ENCODE measurements at regions not wholly inside any gene's neighbourhood (a gene's known extent, or its start where the extent isn't known, plus 50 kb on each side); places are given as distances from the start of the nearest gene placed in this dataset.
A peak's percentile ranks its signal among the peaks of the same experiment; 100 is the strongest.

DNA sequence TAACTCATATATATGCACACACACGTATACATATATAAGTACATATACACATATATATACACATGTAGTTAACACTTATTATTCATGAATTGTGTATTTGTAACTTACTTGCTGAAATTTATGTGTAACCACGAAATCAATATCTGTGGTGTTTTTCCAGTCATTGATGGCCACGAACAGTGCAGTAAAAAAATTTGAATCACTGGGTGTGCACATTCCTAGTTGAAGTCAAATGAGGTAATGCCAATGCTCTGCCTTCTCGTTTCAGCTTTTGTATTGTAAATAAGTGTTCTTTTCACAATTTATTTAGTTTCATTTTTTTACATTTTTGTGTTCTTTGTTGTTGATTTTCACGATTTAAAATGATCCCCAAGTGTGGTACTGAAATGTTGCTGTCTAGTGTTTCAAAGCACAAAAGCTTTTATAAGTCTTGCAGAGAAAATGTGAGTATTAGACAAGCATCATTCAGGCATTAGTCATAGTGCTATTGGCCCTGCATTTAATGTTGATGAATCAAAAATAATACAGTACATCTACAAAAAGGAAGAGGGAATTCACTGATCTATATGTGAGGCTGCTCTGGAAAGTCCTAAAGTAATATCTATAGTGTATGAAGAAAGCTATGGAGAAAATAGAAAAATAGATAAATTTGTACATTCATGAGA lies 419.0 kb downstream of the DSC3 start:
- H3K79me2 ChIP-seq (ENCODE audit: control insufficient read depth, insufficient read depth, low read length), result no peaks in the 10 kb centered on the region
- H4K20me1 ChIP-seq (ENCODE audit: control insufficient read depth, extremely low read depth, insufficient read depth, low read length), result no peaks in the 10 kb centered on the region
- no peak overlapping the region for H3K4me2 ChIP-seq (ENCODE audit: extremely low read depth, insufficient read depth, low read length)
- no peak overlapping the region for H3K27ac ChIP-seq (ENCODE audit: insufficient read depth, low read length)
- no peaks in the 10 kb centered on the region for H3K27me3 ChIP-seq (ENCODE audit: control insufficient read depth, insufficient read depth, low read length)
- DNase-seq (ENCODE audit: low read depth in 2 of 2), result peak in 1 of 2 donors; percentile 49
- H2AFZ ChIP-seq (ENCODE audit: low read length), result no peak overlapping the region
- H3K9ac ChIP-seq (ENCODE audit: insufficient read depth, low read length), result no peak overlapping the region
- TF ChIP-seq, protein P1, sequence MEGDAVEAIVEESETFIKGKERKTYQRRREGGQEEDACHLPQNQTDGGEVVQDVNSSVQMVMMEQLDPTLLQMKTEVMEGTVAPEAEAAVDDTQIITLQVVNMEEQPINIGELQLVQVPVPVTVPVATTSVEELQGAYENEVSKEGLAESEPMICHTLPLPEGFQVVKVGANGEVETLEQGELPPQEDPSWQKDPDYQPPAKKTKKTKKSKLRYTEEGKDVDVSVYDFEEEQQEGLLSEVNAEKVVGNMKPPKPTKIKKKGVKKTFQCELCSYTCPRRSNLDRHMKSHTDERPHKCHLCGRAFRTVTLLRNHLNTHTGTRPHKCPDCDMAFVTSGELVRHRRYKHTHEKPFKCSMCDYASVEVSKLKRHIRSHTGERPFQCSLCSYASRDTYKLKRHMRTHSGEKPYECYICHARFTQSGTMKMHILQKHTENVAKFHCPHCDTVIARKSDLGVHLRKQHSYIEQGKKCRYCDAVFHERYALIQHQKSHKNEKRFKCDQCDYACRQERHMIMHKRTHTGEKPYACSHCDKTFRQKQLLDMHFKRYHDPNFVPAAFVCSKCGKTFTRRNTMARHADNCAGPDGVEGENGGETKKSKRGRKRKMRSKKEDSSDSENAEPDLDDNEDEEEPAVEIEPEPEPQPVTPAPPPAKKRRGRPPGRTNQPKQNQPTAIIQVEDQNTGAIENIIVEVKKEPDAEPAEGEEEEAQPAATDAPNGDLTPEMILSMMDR (conservative IDR thresholded peaks at IDR 0.05 in 1 of 2, IDR thresholded peaks at IDR 0.05 in 1 of 2; ENCODE audit: low read depth in 1 of 2, low read length in 2 of 2), result no peak
- no peak for TF ChIP-seq EZH2 (IDR thresholded peaks at IDR 0.05; ENCODE audit: low read length, missing control alignments)
- H3K4me1 ChIP-seq (ENCODE audit: control insufficient read depth, extremely low read depth, insufficient read depth, low read length), result no peaks in the 10 kb centered on the region
- no peak overlapping the region for H3K4me3 ChIP-seq (replicated peaks in 1 of 4; ENCODE audit: control extremely low read depth in 1 of 4, insufficient read depth in 1 of 4, low read depth in 3 of 4, low read length in 4 of 4)
- no peaks in the 10 kb centered on the region for H3K36me3 ChIP-seq (ENCODE audit: control insufficient read depth, insufficient read depth, low read length)
- H3K9me3 ChIP-seq (ENCODE audit: control insufficient read depth, insufficient read depth, low read depth, low read length), result no peaks in the 10 kb centered on the region

DNA sequence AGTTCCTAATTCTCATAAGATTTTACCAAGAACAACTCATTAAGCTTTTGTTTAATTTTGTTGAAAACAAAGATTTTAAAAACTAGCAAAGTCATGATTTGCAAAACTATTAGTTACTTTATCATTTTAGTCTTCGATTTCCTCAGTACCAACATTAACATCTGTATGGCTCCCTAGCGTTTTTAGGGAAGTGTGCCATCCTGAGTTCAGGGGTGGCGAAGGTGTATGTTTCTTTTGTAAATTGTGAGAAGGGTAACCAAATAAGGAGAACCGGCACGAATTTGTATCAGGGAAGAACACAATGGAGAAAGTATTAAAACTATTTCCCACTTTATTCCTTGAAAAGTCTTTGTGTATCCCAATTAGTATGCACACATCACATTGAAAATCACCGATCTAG lies 419.9 kb downstream of the DSC3 start:
- Histone ChIP-seq H3K36me3 (ENCODE audit: control insufficient read depth, insufficient read depth, low read length) (no peaks in the 10 kb centered on the region), H4K20me1 (ENCODE audit: control insufficient read depth, extremely low read depth, insufficient read depth, low read length) (no peaks in the 10 kb centered on the region), H3K79me2 (ENCODE audit: control insufficient read depth, insufficient read depth, low read length) (no peaks in the 10 kb centered on the region), H3K27me3 (ENCODE audit: control insufficient read depth, insufficient read depth, low read length) (no peaks in the 10 kb centered on the region), H3K4me3 (replicated peaks in 1 of 4; ENCODE audit: control extremely low read depth in 1 of 4, insufficient read depth in 1 of 4, low read depth in 3 of 4, low read length in 4 of 4) (no peak overlapping the region), H3K4me1 (ENCODE audit: control insufficient read depth, extremely low read depth, insufficient read depth, low read length) (no peaks in the 10 kb centered on the region), H3K27ac (ENCODE audit: insufficient read depth, low read length) (no peak overlapping the region), H3K9me3 (ENCODE audit: control insufficient read depth, insufficient read depth, low read depth, low read length) (no peaks in the 10 kb centered on the region), H3K4me2 (ENCODE audit: extremely low read depth, insufficient read depth, low read length) (no peak overlapping the region), H2AFZ (ENCODE audit: low read length) (no peak overlapping the region), H3K9ac (ENCODE audit: insufficient read depth, low read length) (no peak overlapping the region)
- no peak for DNase-seq (ENCODE audit: low read depth in 2 of 2)
- TF ChIP-seq EZH2 (IDR thresholded peaks at IDR 0.05; ENCODE audit: low read length, missing control alignments), result no peak
- TF ChIP-seq, protein P1 (conservative IDR thresholded peaks at IDR 0.05 in 1 of 2, IDR thresholded peaks at IDR 0.05 in 1 of 2; ENCODE audit: low read depth in 1 of 2, low read length in 2 of 2), result no peak

GRCh38 chr18:30622104-30622503 lies 420.4 kb downstream of the DSC3 start:
- Histone ChIP-seq H3K9me3 (ENCODE audit: control insufficient read depth, insufficient read depth, low read depth, low read length) (no peaks in the 10 kb centered on the region), H3K27ac (ENCODE audit: insufficient read depth, low read length) (no peak overlapping the region), H3K9ac (ENCODE audit: insufficient read depth, low read length) (no peak overlapping the region), H3K79me2 (ENCODE audit: control insufficient read depth, insufficient read depth, low read length) (no peaks in the 10 kb centered on the region), H4K20me1 (ENCODE audit: control insufficient read depth, extremely low read depth, insufficient read depth, low read length) (no peaks in the 10 kb centered on the region), H2AFZ (ENCODE audit: low read length) (no peak overlapping the region), H3K4me1 (ENCODE audit: control insufficient read depth, extremely low read depth, insufficient read depth, low read length) (no peaks in the 10 kb centered on the region), H3K27me3 (ENCODE audit: control insufficient read depth, insufficient read depth, low read length) (no peaks in the 10 kb centered on the region), H3K36me3 (ENCODE audit: control insufficient read depth, insufficient read depth, low read length) (no peaks in the 10 kb centered on the region), H3K4me2 (ENCODE audit: extremely low read depth, insufficient read depth, low read length) (no peak overlapping the region), H3K4me3 (replicated peaks in 1 of 4; ENCODE audit: control extremely low read depth in 1 of 4, insufficient read depth in 1 of 4, low read depth in 3 of 4, low read length in 4 of 4) (no peak overlapping the region)
- TF ChIP-seq, protein P1 (conservative IDR thresholded peaks at IDR 0.05 in 1 of 2, IDR thresholded peaks at IDR 0.05 in 1 of 2; ENCODE audit: low read depth in 1 of 2, low read length in 2 of 2), result no peak
- TF ChIP-seq EZH2 (IDR thresholded peaks at IDR 0.05; ENCODE audit: low read length, missing control alignments), result no peak
- no peak for DNase-seq (ENCODE audit: low read depth in 2 of 2)

All from fibroblast of lung (primary cell).